ENCODE measurements at regions not wholly inside any gene's neighbourhood (a gene's known extent, or its start where the extent isn't known, plus 50 kb on each side); places are given as distances from the start of the nearest gene placed in this dataset.

- TF ChIP-seq EP300 (IDR thresholded peaks at IDR 0.05) (no peak), CTCF (IDR thresholded peaks at IDR 0.05) (no peak), POLR2A (IDR thresholded peaks at IDR 0.05) (no peak), POLR2AphosphoS5 (IDR thresholded peaks at IDR 0.05) (no peak)
Observed at GRCh38 chr5:173745557-173745956, 129.1 kb upstream of the BOD1 start.
